NCI-H2196 treated with DMSO at 0.1 percent for 48 hours (cell line): ENCODE measurements at regions not wholly inside any gene's neighbourhood (a gene's known extent, or its start where the extent isn't known, plus 50 kb on each side); places are given as distances from the start of the nearest gene placed in this dataset.

Experiments used
- DNase-seq: peaks from one replicate; lab custom pipeline; 2025; ENCODE audit not compliant: unreplicated experiment; lab: John Stamatoyannopoulos, UW

- no peak for DNase-seq
These were observed 325.6 kb downstream of the SEC23A start for GRCh38 chr14:38777401-38777800.

DNA sequence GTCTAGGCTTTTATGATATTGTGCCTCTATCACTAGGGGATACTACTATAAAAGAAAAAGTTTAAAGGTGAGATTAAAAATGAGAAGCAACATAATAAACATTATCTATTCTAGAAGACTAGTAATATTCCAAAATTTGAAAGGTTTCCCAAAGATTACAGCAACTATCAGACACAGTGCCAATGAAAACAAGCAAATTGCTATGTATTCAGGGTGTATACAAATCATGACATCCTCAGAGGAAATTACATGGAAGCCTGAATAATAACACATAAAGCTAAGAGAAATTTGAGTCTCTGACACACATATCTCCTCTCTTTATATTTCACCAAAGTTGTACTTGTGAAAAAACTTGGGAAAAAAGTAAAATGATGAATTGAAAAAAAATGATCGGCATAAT lies 327.0 kb downstream of the SEC23A start:
- no peak for DNase-seq

- no peak for DNase-seq
These were observed 328.9 kb downstream of the SEC23A start for GRCh38 chr14:38774162-38774561.

GRCh38 chr14:38770251-38770650 lies 332.8 kb downstream of the SEC23A start:
- no peak for DNase-seq

GRCh38 chr14:38762845-38763244 lies 340.2 kb downstream of the SEC23A start:
- no peak for DNase-seq

DNA sequence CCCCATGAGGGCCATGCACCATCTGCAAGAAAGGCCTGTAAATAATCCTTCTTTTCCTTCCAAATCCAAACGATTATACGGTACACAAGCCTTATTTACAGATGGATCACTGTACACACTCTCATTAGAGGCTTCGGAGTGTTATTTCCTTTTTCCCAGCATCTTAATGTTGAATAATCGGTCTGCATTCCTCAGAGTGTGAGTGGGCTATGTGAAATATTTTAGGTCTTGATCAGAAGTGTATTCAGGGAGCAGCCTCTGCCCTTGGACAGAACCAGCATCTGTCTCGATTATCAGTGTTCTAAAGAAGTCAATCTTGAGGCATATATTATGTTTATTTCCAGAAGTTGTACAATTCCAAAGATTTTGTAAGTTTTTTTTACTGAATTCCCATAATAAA lies 340.6 kb downstream of the SEC23A start:
- DNase-seq = no peak

DNA sequence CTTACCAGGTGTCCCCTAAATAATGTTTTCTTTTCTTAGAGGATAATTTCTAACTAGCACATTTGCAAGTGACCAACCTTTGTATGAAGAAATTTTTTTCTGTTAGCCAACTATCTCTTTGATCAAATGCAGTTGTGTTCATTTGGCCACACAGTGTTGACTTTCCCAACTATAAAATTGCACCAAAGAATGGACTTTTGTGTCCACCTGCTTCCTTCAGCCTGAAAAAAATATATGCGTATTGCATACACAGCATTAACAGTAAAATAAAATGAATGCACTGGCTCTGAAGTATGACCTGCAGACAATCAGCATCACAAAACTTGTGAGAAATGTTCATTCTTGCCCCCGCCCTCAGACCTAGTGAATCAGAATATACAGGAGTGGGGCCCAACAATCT lies 342.0 kb downstream of the SEC23A start:
- DNase-seq = no peak

DNA sequence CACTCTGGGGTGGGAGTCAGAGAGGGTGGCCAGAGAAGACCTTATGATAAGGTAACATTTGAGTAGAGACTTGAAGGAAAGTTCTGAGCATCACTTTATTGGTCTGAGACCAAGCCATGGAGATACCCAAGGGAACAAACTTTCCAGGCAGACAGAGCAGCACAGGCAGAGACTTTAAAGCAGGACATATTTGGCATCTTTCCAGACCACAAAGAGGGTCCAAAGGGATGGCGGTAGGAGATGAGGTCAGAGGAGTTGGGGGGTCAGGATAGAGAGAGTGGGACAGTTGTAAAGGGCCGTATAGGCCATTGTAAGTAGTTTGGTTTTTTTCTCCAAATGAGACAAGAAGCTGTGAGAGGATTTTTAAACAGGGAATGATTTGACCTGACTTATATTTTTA lies 344.4 kb downstream of the SEC23A start:
- no peak for DNase-seq

GRCh38 chr14:38755036-38755435 lies 348.0 kb downstream of the SEC23A start:
- no peak for DNase-seq

GRCh38 chr14:38752750-38753149 lies 350.3 kb downstream of the SEC23A start:
- DNase-seq = no peak

DNA sequence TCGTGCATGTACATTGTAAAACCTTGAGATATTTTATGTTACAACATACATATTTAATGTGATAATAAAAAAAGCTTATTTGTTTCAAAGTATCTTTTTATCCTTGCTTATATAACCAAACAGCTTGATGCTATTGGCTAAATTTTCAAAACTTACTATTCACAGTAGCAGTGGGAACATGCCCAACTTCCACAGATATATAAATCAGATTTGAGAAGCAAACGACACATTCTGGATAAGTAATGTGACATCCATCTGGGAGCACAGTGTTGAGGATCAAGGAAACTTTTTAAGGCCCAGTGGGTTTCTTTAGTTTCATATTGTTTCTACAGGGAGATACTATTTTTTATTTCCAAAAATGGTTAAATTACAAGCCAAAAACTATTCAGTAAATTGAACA lies 350.7 kb downstream of the SEC23A start:
- no peak for DNase-seq

- DNase-seq = no peak
These were observed 351.6 kb downstream of the SEC23A start for GRCh38 chr14:38751459-38751858.

GRCh38 chr14:38749936-38750335 lies 353.1 kb downstream of the SEC23A start:
- no peak for DNase-seq

GRCh38 chr14:38745861-38746260 lies 357.2 kb downstream of the SEC23A start:
- DNase-seq = no peak

DNA sequence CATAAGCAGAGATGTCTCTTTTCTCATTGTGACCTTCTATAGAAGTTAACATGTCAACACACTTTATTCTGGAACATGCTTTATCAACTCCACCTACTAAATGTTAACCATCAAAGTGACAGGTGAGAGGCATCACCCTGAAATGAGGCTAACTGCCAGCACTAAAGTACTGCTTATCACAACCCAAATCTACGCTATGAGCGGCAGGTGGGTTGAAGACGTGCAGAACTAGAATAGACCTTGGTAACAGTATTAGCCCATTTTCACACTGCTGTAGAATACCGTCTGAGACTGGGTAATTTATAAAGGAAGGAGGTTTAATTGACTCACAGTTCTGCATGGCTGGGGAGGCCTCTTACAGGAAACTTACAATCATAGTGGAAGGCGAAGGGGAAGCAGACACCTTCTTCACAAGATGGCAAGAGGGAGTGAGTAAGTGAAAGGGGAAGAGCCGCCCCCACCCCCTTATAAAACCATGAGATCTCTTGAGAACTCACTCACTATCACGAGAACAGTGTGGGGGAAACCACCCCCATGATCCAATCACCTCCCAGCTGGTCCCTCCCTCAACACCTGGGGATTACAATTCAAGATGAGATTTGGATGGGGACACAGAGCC lies 359.0 kb downstream of the SEC23A start:
- DNase-seq = no peak

- DNase-seq = no peak
These were observed 365.2 kb downstream of the SEC23A start for GRCh38 chr14:38737686-38738407.

GRCh38 chr14:38735005-38735404 lies 368.0 kb downstream of the SEC23A start:
- DNase-seq = no peak

- no peak for DNase-seq
These were observed 371.1 kb downstream of the SEC23A start for GRCh38 chr14:38731962-38732361.

GRCh38 chr14:38730420-38730819 lies 372.6 kb downstream of the SEC23A start:
- no peak for DNase-seq

GRCh38 chr14:38727731-38728130 lies 375.3 kb downstream of the SEC23A start:
- DNase-seq = no peak

GRCh38 chr14:38724621-38725020 lies 378.4 kb downstream of the SEC23A start:
- no peak for DNase-seq

DNA sequence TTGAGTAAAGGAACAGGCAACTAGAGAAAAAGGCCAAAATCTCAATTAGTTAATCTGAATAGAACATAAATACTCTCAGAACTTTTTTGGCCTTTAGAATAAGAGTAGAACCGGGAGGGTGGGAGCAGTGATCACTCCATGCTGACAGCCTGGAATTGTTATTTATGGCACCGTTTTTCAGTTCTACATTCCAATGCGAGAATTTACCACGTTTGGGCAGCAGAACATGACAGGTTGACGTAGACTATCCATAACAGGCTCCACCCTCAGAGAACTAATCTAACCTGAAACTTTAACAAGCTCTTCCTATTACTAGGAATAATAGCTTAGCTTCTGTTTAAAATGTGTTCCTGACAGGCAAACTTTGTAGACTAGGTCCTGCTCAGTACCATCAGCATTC lies 379.1 kb downstream of the SEC23A start:
- no peak for DNase-seq

DNA sequence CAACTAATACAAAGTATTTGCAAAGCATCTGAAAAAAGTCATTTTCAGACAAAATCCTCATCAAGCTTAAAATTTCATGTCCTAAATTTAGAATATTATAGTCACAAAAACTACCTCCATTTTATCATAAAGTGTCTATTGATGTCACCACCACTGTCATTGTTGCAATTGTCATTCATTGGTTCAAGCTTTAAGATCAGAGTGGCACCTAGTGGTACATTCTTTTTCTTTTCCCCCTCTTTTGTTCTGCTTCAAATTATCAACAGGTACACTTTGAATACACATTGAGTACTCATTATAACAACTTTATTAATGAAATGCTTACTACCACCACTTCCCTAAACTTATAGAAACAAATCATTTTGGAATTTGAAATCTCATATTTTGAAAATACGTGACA lies 379.8 kb downstream of the SEC23A start:
- no peak for DNase-seq
